Kidney tubule cell (primary cell): ENCODE measurements at regions not wholly inside any gene's neighbourhood (a gene's known extent, or its start where the extent isn't known, plus 50 kb on each side); places are given as distances from the start of the nearest gene placed in this dataset.
"Not testable (repeated sequence)": the region's sequence is repeated elsewhere in the genome, so short reads cannot be mapped to it uniquely, and the experiment has no call there.

Source experiments
- DNase-seq: peaks from one replicate; pipeline ENCODE4 v3.0.0-alpha.2; 2018; ENCODE audit warnings: low spot score

- DNase-seq: no peak
These were observed 1125.3 kb downstream of the TBL1XR1 start for GRCh38 chr3:176071943-176072342.

- no peak for DNase-seq
These were observed 1128.5 kb downstream of the TBL1XR1 start for GRCh38 chr3:176068750-176069149.

- no peak for DNase-seq
These were observed 1138.4 kb downstream of the TBL1XR1 start for GRCh38 chr3:176058856-176059255.

GRCh38 chr3:176055836-176056235, 1141.4 kb downstream of the TBL1XR1 start:
- DNase-seq: no peak

- DNase-seq: no peak
These were observed 1145.5 kb downstream of the TBL1XR1 start for GRCh38 chr3:176051766-176052165.

GRCh38 chr3:176046703-176047102, 1150.6 kb downstream of the TBL1XR1 start:
- DNase-seq: no peak

GRCh38 chr3:176041812-176042211, 1155.5 kb downstream of the TBL1XR1 start:
- DNase-seq: no peak

- DNase-seq: no peak
These were observed 1156.1 kb downstream of the TBL1XR1 start for GRCh38 chr3:176041185-176041584.

GRCh38 chr3:176037636-176038035, 1159.6 kb downstream of the TBL1XR1 start:
- no peak for DNase-seq

- no peak for DNase-seq
These were observed 1165.2 kb downstream of the TBL1XR1 start for GRCh38 chr3:176032043-176032442.

- DNase-seq: not testable (repeated sequence)
These were observed 1157.1 kb downstream of the NAALADL2 start for GRCh38 chr3:176016203-176016602.

GRCh38 chr3:176015228-176015627, 1156.1 kb downstream of the NAALADL2 start:
- DNase-seq: not testable (repeated sequence)

GRCh38 chr3:176009256-176009655, 1150.1 kb downstream of the NAALADL2 start:
- DNase-seq: no peak

- DNase-seq: no peak
These were observed 1146.4 kb downstream of the NAALADL2 start for GRCh38 chr3:176005564-176005963.

- no peak for DNase-seq
These were observed 1130.0 kb downstream of the NAALADL2 start for GRCh38 chr3:175989161-175989560.

GRCh38 chr3:175988401-175988800, 1129.3 kb downstream of the NAALADL2 start:
- no peak for DNase-seq

- DNase-seq: no peak
These were observed 1126.6 kb downstream of the NAALADL2 start for GRCh38 chr3:175985781-175986180.

GRCh38 chr3:175983379-175983778, 1124.2 kb downstream of the NAALADL2 start:
- DNase-seq: no peak

- no peak for DNase-seq
These were observed 1121.5 kb downstream of the NAALADL2 start for GRCh38 chr3:175980486-175981090.

- no peak for DNase-seq
These were observed 1119.0 kb downstream of the NAALADL2 start for GRCh38 chr3:175977968-175978752.

GRCh38 chr3:175969456-175969855, 1110.3 kb downstream of the NAALADL2 start:
- no peak for DNase-seq

- no peak for DNase-seq
These were observed 1105.9 kb downstream of the NAALADL2 start for GRCh38 chr3:175965036-175965435.

GRCh38 chr3:175957427-175957826, 1098.3 kb downstream of the NAALADL2 start:
- DNase-seq: no peak

GRCh38 chr3:175956964-175957363, 1097.8 kb downstream of the NAALADL2 start:
- no peak for DNase-seq
